ENCODE measurements at regions not wholly inside any gene's neighbourhood (a gene's known extent, or its start where the extent isn't known, plus 50 kb on each side); places are given as distances from the start of the nearest gene placed in this dataset.

- ATAC-seq (ENCODE audit: low read depth) (no peak), DNase-seq (no peak)
- H3K4me1 Mint-ChIP-seq, result no peaks in the 10 kb centered on the region
- no peak overlapping the region for H3K27ac Mint-ChIP-seq
- CTCF ChIA-PET, result interaction anchor here (0.9 kb wide), 1 partner anchor 442 kb away, joined by 3 read pairs; no protein-coding TSS in a partner anchor
- peaks cover 5% of the 10 kb centered on the region for H3K27me3 Mint-ChIP-seq
- intact Hi-C loops (cut with micrococcal nuclease), result loop anchor here (1.0 to 2.0 kb wide), 2 partner anchors 443 to 1453 kb away; no protein-coding TSS in a partner anchor
- H3K9me3 Mint-ChIP-seq, result no peaks in the 10 kb centered on the region
- POLR2A ChIA-PET, result no interaction called here
- no peaks in the 10 kb centered on the region for H3K36me3 Mint-ChIP-seq (ENCODE audit: low read depth)
- no peak overlapping the region for H3K4me3 Mint-ChIP-seq
- no peak for TF ChIP-seq CTCF (IDR thresholded peaks at IDR 0.05)
Measured at GRCh38 chr6:145028144-145028818, 707.0 kb downstream of the EPM2A start.

- peaks cover 5% of the 10 kb centered on the region for H3K27me3 Mint-ChIP-seq
- POLR2A ChIA-PET, result no interaction called here
- no peak overlapping the region for H3K27ac Mint-ChIP-seq
- no peak for TF ChIP-seq CTCF (IDR thresholded peaks at IDR 0.05)
- ATAC-seq (ENCODE audit: low read depth), result no peak
- peaks cover 5% of the 10 kb centered on the region for H3K9me3 Mint-ChIP-seq
- no peak overlapping the region for H3K4me3 Mint-ChIP-seq
- no peak for DNase-seq
- no peaks in the 10 kb centered on the region for H3K36me3 Mint-ChIP-seq (ENCODE audit: low read depth)
- H3K4me1 Mint-ChIP-seq, result no peaks in the 10 kb centered on the region
- CTCF ChIA-PET, result no interaction called here
- intact Hi-C loops (cut with micrococcal nuclease), result no loop called here
Measured at GRCh38 chr6:145031001-145031400, 704.3 kb downstream of the EPM2A start.

GRCh38 chr6:145031962-145032361 is 703.4 kb downstream of the EPM2A start:
- POLR2A ChIA-PET, result no interaction called here
- DNase-seq, result no peak
- Mint-ChIP-seq H3K4me3 (no peak overlapping the region), H3K36me3 (ENCODE audit: low read depth) (no peaks in the 10 kb centered on the region), H3K27ac (no peak overlapping the region), H3K4me1 (no peaks in the 10 kb centered on the region), H3K9me3 (peaks cover 5% of the 10 kb centered on the region), H3K27me3 (peaks cover 5% of the 10 kb centered on the region)
- CTCF ChIA-PET, result no interaction called here
- ATAC-seq (ENCODE audit: low read depth), result no peak
- no peak for TF ChIP-seq CTCF (IDR thresholded peaks at IDR 0.05)
- intact Hi-C loops (cut with micrococcal nuclease), result no loop called here

GRCh38 chr6:145032562-145033145 is 702.7 kb downstream of the EPM2A start:
- ATAC-seq (ENCODE audit: low read depth), result no peak

More at GRCh38 chr6:145032562-145033145, 702.7 kb downstream of the EPM2A start:
- H3K36me3 Mint-ChIP-seq (ENCODE audit: low read depth), result no peaks in the 10 kb centered on the region
- TF ChIP-seq CTCF (IDR thresholded peaks at IDR 0.05), result no peak
- DNase-seq, result no peak
- ChIA-PET CTCF (no interaction called here), POLR2A (no interaction called here)
- H3K27ac Mint-ChIP-seq, result no peak overlapping the region
- H3K27me3 Mint-ChIP-seq, result peaks cover 5% of the 10 kb centered on the region
- intact Hi-C loops (cut with micrococcal nuclease), result no loop called here
- H3K4me1 Mint-ChIP-seq, result no peaks in the 10 kb centered on the region
- H3K4me3 Mint-ChIP-seq, result no peak overlapping the region
- H3K9me3 Mint-ChIP-seq, result peaks cover 5% of the 10 kb centered on the region
